ENCODE measurements at regions not wholly inside any gene's neighbourhood (a gene's known extent, or its start where the extent isn't known, plus 50 kb on each side); places are given as distances from the start of the nearest gene placed in this dataset.
"Not testable (repeated sequence)": the region's sequence is repeated elsewhere in the genome, so short reads cannot be mapped to it uniquely, and the experiment has no call there.

- TF ChIP-seq CTCF (IDR thresholded peaks at IDR 0.05) (no peak), POLR2A (IDR thresholded peaks at IDR 0.05) (no peak)
- no peaks in the 10 kb centered on the region for H3K4me1 ChIP-seq
- no peak overlapping the region for H3K4me3 ChIP-seq (replicated peaks in 1 of 3)
- H3K9me3 ChIP-seq = no peaks in the 10 kb centered on the region
- H3K36me3 ChIP-seq = no peaks in the 10 kb centered on the region
- DNase-seq = no peak
- WGBS, 2 donors = 79 to 82% methylated on average over 10 to 12 of the region's 18 CpGs
- intact Hi-C loops (cut with DNase I) = no loop called here
- H3K27me3 ChIP-seq = no peaks in the 10 kb centered on the region
- no peak overlapping the region for H3K27ac ChIP-seq
Observed at GRCh38 chr9:134571946-134572917, 69.4 kb upstream of the COL5A1 start.

- WGBS, 2 donors = 69 to 72% methylated on average over 4 to 5 of the region's 6 CpGs
- DNase-seq = not testable (repeated sequence)
Observed at GRCh38 chr9:134574686-134575085, 66.9 kb upstream of the COL5A1 start.

GRCh38 chr9:134575103-134575900 is 66.3 kb upstream of the COL5A1 start:
- Histone ChIP-seq H3K4me1 (no peaks in the 10 kb centered on the region), H3K9me3 (no peaks in the 10 kb centered on the region), H3K36me3 (no peaks in the 10 kb centered on the region), H3K27ac (no peak overlapping the region), H3K4me3 (replicated peaks in 1 of 3) (no peak overlapping the region), H3K27me3 (no peaks in the 10 kb centered on the region)
- no peak for TF ChIP-seq CTCF (IDR thresholded peaks at IDR 0.05)
- intact Hi-C loops (cut with DNase I) = no loop called here
- DNase-seq = no peak
- 72 to 73% methylated on average over 9 to 14 of the region's 14 CpGs for WGBS, 2 donors

More at GRCh38 chr9:134574686-134575085, 66.9 kb upstream of the COL5A1 start:
- H3K9me3 ChIP-seq; intact Hi-C loops (cut with DNase I); H3K4me3 ChIP-seq (replicated peaks in 1 of 3); H3K27ac ChIP-seq; H3K4me1 ChIP-seq; H3K27me3 ChIP-seq; H3K36me3 ChIP-seq: not testable (repeated sequence)

- H3K9me3 ChIP-seq = no peaks in the 10 kb centered on the region
- intact Hi-C loops (cut with DNase I) = no loop called here
- TF ChIP-seq CTCF (IDR thresholded peaks at IDR 0.05) (no peak), POLR2A (IDR thresholded peaks at IDR 0.05) (no peak)
- H3K36me3 ChIP-seq = no peaks in the 10 kb centered on the region
- H3K27me3 ChIP-seq = no peaks in the 10 kb centered on the region
- no peak for DNase-seq
- H3K4me1 ChIP-seq = no peaks in the 10 kb centered on the region
- WGBS, 2 donors = 73 to 75% methylated on average over 3 of the region's 3 CpGs
- H3K4me3 ChIP-seq (replicated peaks in 1 of 3) = no peak overlapping the region
- no peak overlapping the region for H3K27ac ChIP-seq
Observed at GRCh38 chr9:134575901-134576176, 65.8 kb upstream of the COL5A1 start.

- WGBS, 2 donors = 49 to 68% methylated on average over 8 to 17 of the region's 18 CpGs
- no peak overlapping the region for H3K27ac ChIP-seq
Observed at GRCh38 chr9:134585021-134585561, 56.5 kb upstream of the COL5A1 start.

More at GRCh38 chr9:134585021-134585561, 56.5 kb upstream of the COL5A1 start:
- no peaks in the 10 kb centered on the region for H3K9me3 ChIP-seq
- H3K4me3 ChIP-seq (replicated peaks in 1 of 3) = no peak overlapping the region
- intact Hi-C loops (cut with DNase I) = no loop called here
- no peaks in the 10 kb centered on the region for H3K4me1 ChIP-seq
- DNase-seq = no peak
- no peaks in the 10 kb centered on the region for H3K36me3 ChIP-seq
- no peak for TF ChIP-seq CTCF (IDR thresholded peaks at IDR 0.05)
- no peak for TF ChIP-seq POLR2A (IDR thresholded peaks at IDR 0.05)
- no peaks in the 10 kb centered on the region for H3K27me3 ChIP-seq

Measured in thyroid gland (tissue), 4 donors.